ENCODE measurements at regions not wholly inside any gene's neighbourhood (a gene's known extent, or its start where the extent isn't known, plus 50 kb on each side); places are given as distances from the start of the nearest gene placed in this dataset.

- TF ChIP-seq CTCF (IDR thresholded peaks at IDR 0.05; ENCODE audit: low read depth, low read length), result no peak
- H3K27me3 ChIP-seq (ENCODE audit: control insufficient read depth, insufficient read depth, low read length), result no peaks in the 10 kb centered on the region
- H3K9me3 ChIP-seq (ENCODE audit: control insufficient read depth, insufficient read depth, low read length), result no peaks in the 10 kb centered on the region
- H3K27ac ChIP-seq (ENCODE audit: low read depth, low read length), result no peak overlapping the region
- no peak overlapping the region for H3K4me3 ChIP-seq (ENCODE audit: low read depth, low read length)
- no peak for DNase-seq (ENCODE audit: low read depth, low spot score)
- POLR2A ChIA-PET, result no interaction called here
- CTCF ChIA-PET, result no interaction called here
Observed at GRCh38 chr12:69118516-69118915, 120.9 kb upstream of the CPSF6 start.

GRCh38 chr12:69119770-69120169 is 119.6 kb upstream of the CPSF6 start:
- ChIA-PET CTCF (no interaction called here), POLR2A (no interaction called here)
- no peak for TF ChIP-seq CTCF (IDR thresholded peaks at IDR 0.05; ENCODE audit: low read depth, low read length)
- Histone ChIP-seq H3K9me3 (ENCODE audit: control insufficient read depth, insufficient read depth, low read length) (no peaks in the 10 kb centered on the region), H3K27me3 (ENCODE audit: control insufficient read depth, insufficient read depth, low read length) (no peaks in the 10 kb centered on the region), H3K4me3 (ENCODE audit: low read depth, low read length) (no peak overlapping the region), H3K27ac (ENCODE audit: low read depth, low read length) (no peak overlapping the region)
- DNase-seq (ENCODE audit: low read depth, low spot score), result no peak

- no peak for TF ChIP-seq CTCF (IDR thresholded peaks at IDR 0.05; ENCODE audit: low read depth, low read length)
- no peak overlapping the region for H3K4me3 ChIP-seq (ENCODE audit: low read depth, low read length)
- no peak for DNase-seq (ENCODE audit: low read depth, low spot score)
- no peaks in the 10 kb centered on the region for H3K27me3 ChIP-seq (ENCODE audit: control insufficient read depth, insufficient read depth, low read length)
- no peak overlapping the region for H3K27ac ChIP-seq (ENCODE audit: low read depth, low read length)
- H3K9me3 ChIP-seq (ENCODE audit: control insufficient read depth, insufficient read depth, low read length), result no peaks in the 10 kb centered on the region
- ChIA-PET POLR2A (no interaction called here), CTCF (interaction anchor here (0.5 kb wide), 1 partner anchor 237 kb away, joined by 4 read pairs; no protein-coding TSS in a partner anchor)
Observed at GRCh38 chr12:69120354-69120753, 119.0 kb upstream of the CPSF6 start.

- H3K9me3 ChIP-seq (ENCODE audit: control insufficient read depth, insufficient read depth, low read length), result no peaks in the 10 kb centered on the region
- H3K4me3 ChIP-seq (ENCODE audit: low read depth, low read length), result no peak overlapping the region
- CTCF ChIA-PET, result interaction anchor here (0.6 to 1.4 kb wide), 3 partner anchors 33 to 124 kb away, joined by 3 read pairs; no protein-coding TSS in a partner anchor
- POLR2A ChIA-PET, result no interaction called here
- no peak overlapping the region for H3K27ac ChIP-seq (ENCODE audit: low read depth, low read length)
- DNase-seq (ENCODE audit: low read depth, low spot score), result no peak
- TF ChIP-seq CTCF (IDR thresholded peaks at IDR 0.05; ENCODE audit: low read depth, low read length), result no peak
- H3K27me3 ChIP-seq (ENCODE audit: control insufficient read depth, insufficient read depth, low read length), result peaks cover 3% of the 10 kb centered on the region
Observed at GRCh38 chr12:69123311-69123710, 116.1 kb upstream of the CPSF6 start.

GRCh38 chr12:69123919-69124638 is 115.3 kb upstream of the CPSF6 start:
- no peak overlapping the region for H3K27ac ChIP-seq (ENCODE audit: low read depth, low read length)
- CTCF ChIA-PET, result interaction anchor here (1.3 to 1.4 kb wide), 2 partner anchors 33 to 54 kb away, joined by 3 read pairs; no protein-coding TSS in a partner anchor
- peaks cover 3% of the 10 kb centered on the region for H3K27me3 ChIP-seq (ENCODE audit: control insufficient read depth, insufficient read depth, low read length)
- no peak for DNase-seq (ENCODE audit: low read depth, low spot score)
- H3K4me3 ChIP-seq (ENCODE audit: low read depth, low read length), result no peak overlapping the region
- POLR2A ChIA-PET, result no interaction called here
- no peak for TF ChIP-seq CTCF (IDR thresholded peaks at IDR 0.05; ENCODE audit: low read depth, low read length)
- H3K9me3 ChIP-seq (ENCODE audit: control insufficient read depth, insufficient read depth, low read length), result no peaks in the 10 kb centered on the region

Data from AG04450 (cell line).